GM21360 (cell line): ENCODE measurements at regions not wholly inside any gene's neighbourhood (a gene's known extent, or its start where the extent isn't known, plus 50 kb on each side); places are given as distances from the start of the nearest gene placed in this dataset.
"Not testable (repeated sequence)": the region's sequence is repeated elsewhere in the genome, so short reads cannot be mapped to it uniquely, and the experiment has no call there.

Source experiments
- ATAC-seq: cut with Tn5 transposase; IDR thresholded peaks from one replicate; pipeline ENCODE4 v1.9.1; 2021; ENCODE audit warnings: mild to moderate bottlenecking, moderate library complexity; ENCODE audit not compliant: unreplicated experiment

DNA sequence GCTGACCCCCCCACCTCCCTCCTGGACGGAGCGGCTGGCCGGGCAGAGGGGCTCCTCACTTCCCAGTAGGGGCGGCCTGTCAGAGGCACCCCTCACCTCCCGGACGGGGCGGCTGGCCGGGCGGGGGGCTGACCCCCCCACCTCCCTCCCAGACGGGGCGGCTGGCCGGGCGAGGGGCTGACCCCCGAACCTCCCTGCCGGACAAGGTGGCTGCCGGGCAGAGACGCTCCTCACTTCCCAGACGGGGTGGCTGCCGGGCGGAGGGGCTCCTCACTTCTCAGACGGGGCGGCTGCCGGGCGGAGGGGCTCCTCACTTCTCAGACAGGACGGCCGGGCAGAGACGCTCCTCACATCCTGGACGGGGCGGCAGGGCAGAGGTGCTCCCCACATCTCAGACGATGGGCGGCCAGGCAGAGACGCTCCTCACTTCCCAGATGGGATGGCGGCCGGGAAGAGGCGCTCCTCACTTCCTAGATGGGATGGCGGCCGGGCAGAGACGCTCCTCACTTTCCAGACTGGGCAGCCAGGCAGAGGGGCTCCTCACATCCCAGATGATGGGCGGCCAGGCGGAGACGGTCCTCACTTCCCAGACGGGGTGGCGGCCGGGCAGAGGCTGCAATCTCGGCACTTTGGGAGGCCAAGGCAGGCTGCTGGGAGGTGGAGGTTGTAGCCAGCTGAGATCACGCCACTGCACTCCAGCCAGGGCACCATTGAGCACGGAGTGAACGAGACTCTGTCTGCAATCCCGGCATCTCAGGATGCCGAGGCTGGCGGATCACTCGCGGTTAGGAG, 66.2 kb upstream of the PAPPA2 start:
- ATAC-seq = not testable (repeated sequence)

DNA sequence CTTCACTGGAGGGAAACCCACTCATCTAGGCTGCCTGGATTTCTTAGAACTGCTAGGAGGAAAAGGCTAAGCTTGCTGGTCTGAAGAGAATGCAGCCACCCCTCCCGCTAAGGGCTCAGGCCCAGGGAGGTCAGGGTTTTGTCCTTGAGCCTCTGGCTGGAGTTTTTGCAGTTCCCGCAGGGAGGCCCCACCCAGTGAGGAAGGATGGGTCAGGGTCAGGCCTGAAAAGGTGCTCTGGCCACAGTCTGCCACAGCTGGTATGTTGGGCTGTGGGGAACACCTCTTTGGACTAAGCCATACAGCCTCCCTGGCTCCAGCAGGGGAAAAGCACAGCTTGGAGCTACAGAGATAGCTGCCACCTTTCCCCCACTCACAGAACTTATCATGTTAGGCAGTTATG, 71.4 kb upstream of the PAPPA2 start:
- ATAC-seq = no peak

DNA sequence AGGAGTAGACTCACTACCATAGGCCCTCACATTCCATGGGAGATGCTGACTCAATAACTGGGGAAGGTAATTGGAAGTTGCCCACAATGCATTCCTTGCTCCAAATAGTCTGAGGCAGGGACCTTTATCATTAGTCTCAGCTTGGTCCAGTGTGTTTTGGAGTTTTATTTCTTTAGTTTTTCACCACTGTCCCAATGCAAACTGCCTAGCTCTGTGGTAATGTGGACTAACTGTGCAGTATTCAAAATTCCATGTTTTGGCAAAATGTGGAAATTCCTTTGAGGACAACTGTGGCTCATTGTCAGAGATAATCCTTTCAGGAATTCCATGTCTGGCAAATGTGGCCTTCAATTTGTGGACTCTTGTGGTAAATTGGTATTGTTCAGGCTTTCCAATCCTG, 78.1 kb upstream of the PAPPA2 start:
- no peak for ATAC-seq

DNA sequence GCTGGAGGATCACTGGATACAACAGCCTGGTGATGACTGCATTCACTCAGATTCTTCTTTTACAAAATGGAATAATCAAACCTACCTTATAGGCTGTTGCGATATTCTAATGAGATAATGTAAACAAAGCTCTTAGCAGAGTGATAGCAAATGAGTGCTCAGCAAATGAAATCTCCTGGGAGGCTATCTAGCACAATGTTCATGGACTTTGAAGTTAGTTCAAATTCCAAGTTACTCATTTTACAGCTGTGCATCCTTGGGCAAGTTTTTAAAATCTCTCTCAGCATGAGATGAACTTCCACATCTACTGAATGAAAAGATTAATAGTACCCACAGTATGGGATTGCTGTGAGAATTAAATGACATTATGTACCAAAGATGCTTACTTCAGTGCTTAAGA, 80.8 kb upstream of the PAPPA2 start:
- no peak for ATAC-seq

DNA sequence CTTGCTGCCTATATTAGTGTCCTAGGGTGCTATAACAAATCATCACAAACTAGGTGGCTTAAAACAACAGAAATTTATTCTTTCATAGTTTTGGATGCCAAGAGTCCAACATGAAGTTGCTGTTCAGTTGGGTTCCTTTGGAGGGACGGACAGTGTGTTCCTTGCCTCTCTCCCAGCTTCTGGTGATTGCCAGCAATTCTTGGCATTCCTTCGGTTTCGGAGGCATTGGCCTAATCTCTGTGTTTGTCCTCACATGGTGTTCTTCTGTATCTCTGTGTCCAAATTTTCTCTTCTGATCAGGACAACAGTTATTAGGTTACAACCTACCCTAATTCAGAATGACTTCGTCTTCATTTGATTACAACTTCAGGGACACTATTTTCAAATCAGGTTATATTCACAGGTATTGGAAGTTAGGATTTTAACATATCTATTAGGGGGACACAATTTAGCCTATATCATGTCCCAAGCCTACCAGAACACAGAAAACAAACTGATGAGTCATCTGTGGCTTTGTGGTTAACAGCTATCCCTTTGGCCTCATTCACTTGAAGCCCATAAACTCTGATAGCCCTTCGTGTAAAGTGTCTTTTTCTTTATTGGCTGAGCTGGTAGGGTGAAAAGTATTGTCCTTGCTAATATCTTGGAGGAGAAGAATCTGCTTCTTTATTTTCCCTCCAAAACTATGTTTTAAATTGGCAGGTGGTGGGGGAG, 83.2 kb upstream of the PAPPA2 start:
- no peak for ATAC-seq

DNA sequence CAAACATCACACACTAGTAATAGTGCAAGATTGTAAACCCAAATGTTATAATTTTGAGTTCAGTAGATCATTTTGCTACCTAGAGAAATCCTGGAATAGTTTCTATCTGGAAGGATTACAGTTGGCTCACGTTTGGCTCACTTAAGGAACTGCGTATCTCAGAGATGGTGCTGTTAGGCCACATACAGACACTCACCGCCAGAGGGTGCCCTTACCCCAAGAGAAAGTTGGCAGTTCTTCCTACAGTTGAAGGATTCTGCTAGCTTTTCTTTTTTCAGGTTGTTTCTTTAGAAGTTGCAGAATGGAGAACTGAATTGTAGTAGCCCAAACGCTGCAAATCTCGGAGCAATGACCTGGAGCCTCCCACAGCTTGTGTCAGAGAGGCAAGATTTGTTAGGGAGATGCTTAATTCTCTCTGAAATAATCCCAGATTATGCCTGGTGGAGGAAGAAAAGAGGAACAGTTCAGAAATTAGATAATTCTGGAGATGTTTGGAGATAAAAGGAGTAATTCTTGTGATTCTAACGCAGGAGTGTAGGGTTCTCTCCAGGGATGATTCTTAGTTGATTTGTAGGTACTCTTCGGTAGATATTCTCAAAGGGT, 87.9 kb upstream of the PAPPA2 start:
- ATAC-seq = peak; percentile 94

DNA sequence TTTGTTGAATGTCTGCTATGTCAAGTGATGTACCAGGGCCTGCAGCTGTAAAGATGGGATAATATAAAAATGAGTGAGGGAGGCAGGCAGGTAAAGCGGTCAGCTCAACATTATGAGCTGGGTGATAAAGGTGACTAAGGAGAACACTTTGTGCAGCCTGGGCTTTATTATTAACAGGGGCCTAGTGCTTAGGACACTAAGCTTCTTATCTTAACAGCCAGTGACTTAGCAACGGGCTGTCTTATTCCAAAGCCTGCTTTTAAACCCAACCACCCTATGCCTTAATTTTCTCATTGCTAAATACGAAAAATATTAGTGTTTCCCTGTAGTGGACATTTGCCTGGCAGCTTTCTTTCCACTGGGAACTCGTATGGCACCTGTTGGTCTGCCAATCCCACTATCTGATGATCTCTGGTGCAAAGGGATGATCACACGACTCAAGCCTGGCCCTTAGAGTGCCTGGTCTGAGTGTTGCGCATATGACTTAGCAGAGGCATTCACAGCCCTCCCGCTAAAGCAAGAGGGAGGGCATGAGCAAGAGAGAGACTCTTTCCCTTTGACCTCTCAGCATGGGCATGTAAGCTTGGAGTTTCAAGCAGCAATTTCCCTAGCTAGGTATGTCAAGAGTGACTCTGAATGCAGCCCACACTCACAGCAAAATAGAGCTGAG, 98.6 kb upstream of the PAPPA2 start:
- ATAC-seq = no peak

DNA sequence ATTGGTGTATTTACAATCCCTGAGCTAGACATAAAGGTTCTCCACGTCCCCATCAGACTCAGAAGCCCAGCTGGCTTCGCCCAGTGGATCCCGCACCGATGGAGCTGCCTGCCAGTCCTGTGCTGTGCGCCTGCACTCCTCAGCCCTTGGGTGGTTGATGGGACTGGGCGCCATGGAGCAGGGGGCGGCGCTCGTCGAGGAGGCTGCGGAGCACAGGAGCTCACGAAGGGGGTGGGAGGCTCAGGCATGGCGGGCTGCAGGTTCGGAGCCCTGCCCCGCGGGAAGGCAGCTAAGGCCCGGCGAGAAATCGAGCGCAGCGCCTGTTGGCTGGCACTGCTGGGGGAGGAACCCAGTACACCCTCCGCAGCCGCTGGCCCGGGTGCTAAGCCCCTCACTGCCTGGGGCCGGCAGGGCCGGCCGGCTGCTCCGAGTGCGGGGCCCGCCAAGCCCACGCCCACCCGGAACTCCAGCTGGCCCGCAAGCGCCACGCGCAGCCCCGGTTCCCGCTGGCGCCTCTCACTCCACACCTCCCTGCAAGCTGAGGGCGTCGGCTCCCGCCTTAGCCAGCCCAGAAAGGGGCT, 113.8 kb upstream of the PAPPA2 start:
- ATAC-seq = not testable (repeated sequence)

DNA sequence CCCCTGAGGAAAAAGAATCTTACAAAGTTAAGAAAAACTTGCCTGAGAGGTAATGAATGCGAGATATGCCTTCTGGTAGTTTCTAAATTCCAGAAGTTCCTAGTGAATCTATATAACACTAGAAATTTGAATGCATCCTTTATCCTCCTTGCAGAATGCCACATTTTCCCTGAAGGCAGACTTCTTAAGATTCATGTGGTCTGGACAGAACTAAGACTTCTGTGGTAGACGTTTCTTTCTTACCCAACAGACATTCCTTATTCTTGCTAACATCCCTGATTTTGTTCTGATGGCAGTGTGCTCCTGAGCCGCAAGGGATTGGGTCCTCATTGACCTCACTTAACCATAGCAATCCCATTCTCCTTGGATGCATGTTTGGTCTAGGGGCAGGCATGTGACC, 121.3 kb upstream of the PAPPA2 start:
- no peak for ATAC-seq

DNA sequence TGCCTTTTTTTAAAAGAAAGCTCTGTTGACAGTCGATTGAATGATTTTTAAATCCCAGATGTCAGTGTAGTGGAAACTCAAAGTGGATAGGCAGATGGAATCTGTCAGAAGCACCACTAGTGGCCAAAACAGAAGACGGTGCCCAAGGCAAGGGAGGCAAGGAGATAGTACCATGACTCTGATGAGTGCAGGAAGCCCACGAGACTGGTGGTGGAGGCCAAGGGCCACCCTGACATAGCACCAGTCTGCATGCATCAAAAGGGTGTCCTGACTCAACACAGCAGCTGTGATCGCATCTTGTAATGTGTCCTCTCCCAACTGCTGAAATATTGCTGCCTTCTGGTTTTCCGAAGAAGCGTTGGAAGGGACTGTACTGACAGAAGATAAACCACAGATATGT, 124.1 kb upstream of the PAPPA2 start:
- ATAC-seq = no peak

DNA sequence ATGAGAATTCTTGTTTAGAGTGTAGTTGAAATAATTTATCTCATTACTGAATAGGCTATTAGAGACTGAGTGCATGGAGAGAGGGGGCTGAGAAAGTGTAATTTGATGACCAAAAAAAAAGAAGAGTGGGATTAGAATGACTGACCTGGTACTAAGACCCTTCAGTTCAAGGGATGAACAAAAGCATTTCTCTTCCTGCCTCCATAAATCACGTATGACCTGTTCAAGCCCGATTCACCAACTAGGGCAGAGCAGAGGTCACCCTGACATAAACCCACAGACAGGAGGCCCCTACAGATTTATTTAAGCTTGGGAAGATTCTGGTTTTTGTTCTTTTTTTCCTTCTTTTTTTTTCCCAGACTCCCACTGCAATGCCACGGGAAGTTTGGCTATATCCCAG, 123.7 kb upstream of the COP1 start:
- no peak for ATAC-seq

DNA sequence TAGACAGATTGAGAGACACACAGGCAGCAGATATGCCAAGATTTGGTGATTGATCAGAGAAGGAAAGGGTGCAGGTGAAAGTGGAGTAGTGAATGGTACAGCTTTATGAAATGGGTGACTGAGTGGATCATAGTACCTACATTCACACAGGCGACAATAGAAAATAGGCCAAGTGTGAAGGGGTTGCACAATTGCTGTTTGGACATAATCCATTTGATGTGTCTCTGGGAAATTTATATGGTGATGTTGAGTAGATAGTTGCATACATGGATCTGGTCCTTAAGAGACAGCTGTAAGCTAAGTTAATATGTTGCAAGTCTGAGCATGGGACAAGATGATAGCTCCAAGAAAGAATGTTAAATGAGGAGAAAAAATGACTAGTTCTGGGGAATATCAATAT, 118.6 kb upstream of the COP1 start:
- no peak for ATAC-seq

DNA sequence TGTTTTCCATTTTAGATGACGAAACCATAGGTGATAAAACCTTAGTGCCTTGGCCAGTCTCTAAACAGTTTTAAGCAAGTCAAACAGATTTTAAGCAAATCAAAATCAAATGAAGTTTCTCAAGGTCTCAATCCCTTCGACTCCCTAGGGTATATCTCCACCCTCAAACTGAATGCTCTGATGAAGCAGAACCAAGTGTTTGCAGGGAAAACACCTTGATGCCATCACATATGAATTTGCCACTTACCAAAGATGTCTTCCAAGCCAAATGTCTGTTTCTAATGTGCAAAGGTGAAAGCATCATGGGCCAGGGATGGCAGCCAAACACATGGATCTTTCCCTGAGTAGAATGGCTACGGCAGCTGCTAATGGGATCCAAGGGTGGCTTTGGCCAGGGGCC, 116.4 kb upstream of the COP1 start:
- ATAC-seq = no peak

DNA sequence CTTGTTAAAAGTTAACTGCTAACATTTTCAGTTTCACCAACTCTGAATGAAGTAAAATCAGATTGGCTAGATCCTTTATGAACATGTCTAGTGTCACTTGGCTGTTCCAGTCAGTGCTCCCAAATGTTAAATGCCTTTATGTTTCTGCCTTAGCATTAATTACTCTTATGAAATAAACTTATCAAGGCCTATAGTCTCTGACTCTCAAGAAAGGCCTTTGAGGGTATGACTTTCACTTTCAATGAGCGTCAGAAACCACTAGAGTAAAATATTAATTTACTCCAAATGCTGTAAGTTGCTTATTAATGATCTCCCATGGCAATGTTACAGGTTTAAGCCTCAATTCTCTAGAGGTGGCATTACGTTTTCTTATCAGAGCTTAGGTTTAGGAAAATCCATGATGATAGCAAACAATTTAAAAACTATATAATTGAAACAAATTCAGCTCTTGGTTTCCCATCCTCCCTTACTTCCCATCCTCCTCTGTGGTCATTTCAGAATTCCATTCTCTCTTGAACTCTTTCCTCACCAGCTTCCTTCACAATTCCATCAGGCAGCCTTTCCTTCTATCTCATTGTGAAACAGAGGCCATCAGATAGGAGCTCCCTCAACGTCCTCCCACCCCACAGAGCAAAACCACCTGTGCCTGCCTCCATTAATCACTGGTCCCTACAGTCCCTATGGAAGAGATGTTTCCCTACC, 108.6 kb upstream of the COP1 start:
- ATAC-seq = no peak

DNA sequence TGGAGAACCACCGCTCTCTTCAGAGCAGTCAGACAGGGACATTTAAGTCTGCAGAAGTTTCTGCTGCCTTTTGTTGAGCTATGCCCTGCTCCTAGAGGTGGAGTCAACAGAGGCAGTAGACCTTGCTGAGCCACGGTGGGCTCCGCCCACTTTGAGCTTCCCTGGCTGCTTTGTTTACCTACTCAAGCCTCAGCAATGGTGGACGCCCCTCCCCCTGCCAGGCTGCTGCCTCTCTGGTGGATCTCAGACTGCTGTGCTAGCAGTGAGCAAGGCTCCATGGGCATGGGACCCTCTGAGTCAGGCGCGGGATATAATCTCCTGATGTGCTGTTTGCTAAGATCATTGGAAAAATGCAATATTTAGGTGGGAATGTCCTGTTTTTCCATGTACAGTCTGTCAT, 89.5 kb upstream of the COP1 start:
- not testable (repeated sequence) for ATAC-seq

DNA sequence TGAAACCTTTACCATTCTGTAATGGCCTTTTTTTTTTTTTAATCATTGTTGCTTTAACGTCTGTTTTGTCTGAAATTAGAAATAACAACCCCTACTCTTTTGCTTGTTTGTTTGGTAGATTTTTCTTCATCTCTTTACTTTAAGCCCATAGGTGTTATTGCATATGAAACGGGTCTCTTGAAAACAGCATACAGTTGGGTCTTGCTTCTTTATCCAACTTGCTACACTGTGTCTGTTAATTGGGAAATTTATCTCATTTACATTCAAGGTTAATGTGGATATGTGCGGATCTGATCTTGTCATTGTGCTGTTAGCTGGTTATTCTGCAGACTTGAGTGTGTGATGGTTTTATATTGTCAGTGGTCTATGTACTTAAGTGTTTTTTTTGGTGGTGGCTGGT, 78.9 kb upstream of the COP1 start:
- no peak for ATAC-seq

DNA sequence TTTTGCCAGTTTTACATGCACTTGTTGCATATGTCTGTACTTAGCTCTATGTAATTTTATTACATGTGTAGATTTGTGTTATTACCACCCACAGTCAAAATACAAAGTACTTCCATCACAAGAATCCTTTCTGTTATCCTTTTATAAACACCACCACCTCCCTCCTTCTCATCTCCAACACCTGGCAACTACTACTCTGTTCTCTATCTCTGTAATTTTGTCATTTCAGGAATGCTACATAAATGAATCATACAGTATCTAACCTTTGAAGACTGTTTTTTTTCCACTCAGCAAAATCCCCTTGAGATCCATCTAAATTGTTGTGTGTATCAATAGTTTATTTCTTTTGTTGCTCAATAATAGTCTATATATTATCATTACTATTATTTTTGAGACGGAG, 64.5 kb upstream of the COP1 start:
- ATAC-seq = no peak
